NT2/D1 (cell line): ENCODE measurements at regions not wholly inside any gene's neighbourhood (a gene's known extent, or its start where the extent isn't known, plus 50 kb on each side); places are given as distances from the start of the nearest gene placed in this dataset.

ENCODE experiments used
- DNase-seq: peaks from one replicate; pipeline ENCODE4 v3.0.0-alpha.2; 2011; ENCODE audit warnings: low read depth, low spot score
- H3K27me3 ChIP-seq: 2 replicates; pipeline ENCODE4 v1.6.0; 2011; ENCODE audit warnings: mild to moderate bottlenecking; ENCODE audit not compliant: insufficient read length, insufficient read depth
- H3K36me3 ChIP-seq: 2 replicates; pipeline ENCODE4 v1.6.1; 2011; ENCODE audit warnings: mild to moderate bottlenecking, low read length, mixed read lengths; ENCODE audit not compliant: insufficient read depth, insufficient read length
- H3K4me1 ChIP-seq: 2 replicates; pipeline ENCODE4 v1.5.1; 2011; ENCODE audit not compliant: insufficient read depth, insufficient read length
- H3K4me3 ChIP-seq: 2 replicates; pipeline ENCODE4 v1.5.1; 2011; ENCODE audit warnings: low read depth; ENCODE audit not compliant: insufficient read length
- H3K9ac ChIP-seq: 2 replicates; pipeline ENCODE4 v1.6.0; 2011; ENCODE audit warnings: low read depth; ENCODE audit not compliant: insufficient read length
- H3K9me3 ChIP-seq: 2 replicates; pipeline ENCODE4 v1.5.1; 2011; ENCODE audit warnings: mild to moderate bottlenecking, low read length; ENCODE audit not compliant: insufficient read depth
- SUZ12 ChIP-seq: IDR thresholded peaks from 2 replicates; pipeline ENCODE4 v1.6.1; 2011; ENCODE audit not compliant: insufficient read length, insufficient read depth; ENCODE audit errors: extremely low read depth
- YY1 ChIP-seq: IDR thresholded peaks from 2 replicates; pipeline ENCODE4 v1.6.1; 2011; ENCODE audit not compliant: insufficient read length, insufficient read depth
- ZNF274 ChIP-seq: IDR thresholded peaks from 2 replicates; pipeline ENCODE4 v1.6.1; 2011; ENCODE audit warnings: mild to moderate bottlenecking, low read depth, low read length

- Histone ChIP-seq H3K27me3 (no peaks in the 10 kb centered on the region), H3K36me3 (no peaks in the 10 kb centered on the region), H3K4me1 (no peaks in the 10 kb centered on the region), H3K4me3 (no peak overlapping the region), H3K9me3 (no peaks in the 10 kb centered on the region), H3K9ac (no peak overlapping the region)
- no peak for DNase-seq
- TF ChIP-seq ZNF274 = no peak
- TF ChIP-seq YY1 = no peak
- no peak for TF ChIP-seq SUZ12
Measured at GRCh38 chr5:162711244-162711643, 643.7 kb downstream of the GABRG2 start.

- H3K9ac ChIP-seq = no peak overlapping the region
- TF ChIP-seq YY1 (no peak), SUZ12 (no peak), ZNF274 (no peak)
- no peaks in the 10 kb centered on the region for H3K27me3 ChIP-seq
- H3K36me3 ChIP-seq = no peaks in the 10 kb centered on the region
- H3K4me3 ChIP-seq = no peak overlapping the region
- peaks cover 12% of the 10 kb centered on the region; the same call in 1 of the 2 replicates for H3K9me3 ChIP-seq
- no peak for DNase-seq
- H3K4me1 ChIP-seq = no peaks in the 10 kb centered on the region
Measured at GRCh38 chr5:162719720-162720119, 652.1 kb downstream of the GABRG2 start.

- DNase-seq = no peak
- no peak overlapping the region for H3K9ac ChIP-seq
- H3K4me1 ChIP-seq = no peaks in the 10 kb centered on the region
- H3K9me3 ChIP-seq = peaks cover 12% of the 10 kb centered on the region; the same call in 1 of the 2 replicates
- no peak overlapping the region for H3K4me3 ChIP-seq
- H3K27me3 ChIP-seq = no peaks in the 10 kb centered on the region
- TF ChIP-seq SUZ12 = no peak
- TF ChIP-seq ZNF274 = no peak
- no peak for TF ChIP-seq YY1
- no peaks in the 10 kb centered on the region for H3K36me3 ChIP-seq
Measured at GRCh38 chr5:162721125-162721524, 653.6 kb downstream of the GABRG2 start.

GRCh38 chr5:162752612-162753011 is 684.8 kb upstream of the CCNG1 start:
- Histone ChIP-seq H3K4me3 (no peak overlapping the region), H3K9ac (no peak overlapping the region), H3K4me1 (no peaks in the 10 kb centered on the region), H3K9me3 (no peaks in the 10 kb centered on the region), H3K27me3 (no peaks in the 10 kb centered on the region), H3K36me3 (no peaks in the 10 kb centered on the region)
- no peak for DNase-seq
- no peak for TF ChIP-seq YY1
- TF ChIP-seq ZNF274 = no peak
- TF ChIP-seq SUZ12 = no peak

GRCh38 chr5:162762119-162762518 is 675.3 kb upstream of the CCNG1 start:
- TF ChIP-seq YY1 (no peak), ZNF274 (no peak), SUZ12 (no peak)
- no peak overlapping the region for H3K9ac ChIP-seq
- H3K27me3 ChIP-seq = no peaks in the 10 kb centered on the region
- H3K36me3 ChIP-seq = no peaks in the 10 kb centered on the region
- H3K9me3 ChIP-seq = no peaks in the 10 kb centered on the region
- H3K4me3 ChIP-seq = no peak overlapping the region
- no peak for DNase-seq
- H3K4me1 ChIP-seq = no peaks in the 10 kb centered on the region

- Histone ChIP-seq H3K27me3 (no peaks in the 10 kb centered on the region), H3K36me3 (no peaks in the 10 kb centered on the region), H3K4me1 (no peaks in the 10 kb centered on the region), H3K4me3 (no peak overlapping the region), H3K9ac (no peak overlapping the region), H3K9me3 (no peaks in the 10 kb centered on the region)
- TF ChIP-seq YY1 (no peak), ZNF274 (no peak), SUZ12 (no peak)
- DNase-seq = no peak
Measured at GRCh38 chr5:162769019-162769418, 668.4 kb upstream of the CCNG1 start.

GRCh38 chr5:162785673-162786072 is 651.7 kb upstream of the CCNG1 start:
- no peak for DNase-seq
- H3K9ac ChIP-seq = no peak overlapping the region
- H3K9me3 ChIP-seq = no peaks in the 10 kb centered on the region
- H3K4me1 ChIP-seq = no peaks in the 10 kb centered on the region
- no peak for TF ChIP-seq YY1
- TF ChIP-seq ZNF274 = no peak
- TF ChIP-seq SUZ12 = no peak
- no peaks in the 10 kb centered on the region for H3K27me3 ChIP-seq
- no peaks in the 10 kb centered on the region for H3K36me3 ChIP-seq
- no peak overlapping the region for H3K4me3 ChIP-seq

- no peak for TF ChIP-seq YY1
- TF ChIP-seq ZNF274 = no peak
- TF ChIP-seq SUZ12 = no peak
- Histone ChIP-seq H3K4me3 (no peak overlapping the region), H3K36me3 (no peaks in the 10 kb centered on the region), H3K4me1 (no peaks in the 10 kb centered on the region), H3K9ac (no peak overlapping the region), H3K27me3 (no peaks in the 10 kb centered on the region), H3K9me3 (no peaks in the 10 kb centered on the region)
- DNase-seq = no peak
Measured at GRCh38 chr5:162786234-162786633, 651.2 kb upstream of the CCNG1 start.
